Stomach (tissue), 8 donors: ENCODE measurements at regions not wholly inside any gene's neighbourhood (a gene's known extent, or its start where the extent isn't known, plus 50 kb on each side); places are given as distances from the start of the nearest gene placed in this dataset.

Source experiments
- DNase-seq, 2 donors: peaks; one replicate each; pipeline versions ENCODE4 v3.0.0 to v3.0.0-alpha.2; 2013 to 2019
- H3K27ac ChIP-seq, 5 donors: fragments of 200-600 bp in 4 of 5; sonication (generic) in 4 of 5; one replicate each; pipeline ENCODE4 v1.5.1; 2013 to 2019; ENCODE audit warnings: mild to moderate bottlenecking in 1 of 5, moderate library complexity in 1 of 5
- H3K27me3 ChIP-seq, 3 donors: fragments of 200-600 bp; sonication (generic); one replicate each; pipeline ENCODE4 v1.5.1; 2017 to 2019; ENCODE audit warnings: mixed run types in 1 of 3
- H3K36me3 ChIP-seq, 4 donors: fragments of 200-600 bp; sonication (generic); 1 replicate in 3 of 4; 2 replicates in 1 of 4; pipeline ENCODE4 v1.5.1; 2016 to 2019
- H3K4me1 ChIP-seq, 4 donors: fragments of 200-600 bp; sonication (generic); one replicate each; pipeline ENCODE4 v1.5.1; 2016 to 2019
- H3K4me3 ChIP-seq, 4 donors: fragments of 200-600 bp; sonication (generic) in 3 of 4; one replicate each; pipeline ENCODE4 v1.5.1; 2016 to 2019; ENCODE audit warnings: mild to moderate bottlenecking in 1 of 4
- H3K9me3 ChIP-seq, 4 donors: fragments of 200-600 bp; sonication (generic); one replicate each; pipeline ENCODE4 v1.5.1; 2016 to 2019
- EP300 ChIP-seq: sonication (generic); formaldehyde crosslinking; IDR thresholded peaks from one replicate; pipeline ENCODE4 v1.6.1; 2017; ENCODE audit warnings: antibody characterized with exemption
- POLR2A ChIP-seq, 4 donors: fragments of 450-650 bp; IDR thresholded peaks; one replicate each; pipeline ENCODE4 v1.6.1; 2016; ENCODE audit warnings: antibody characterized with exemption in 4 of 4, control low read depth in 2 of 4, mild to moderate bottlenecking in 1 of 4, moderate library complexity in 1 of 4
- POLR2AphosphoS5 ChIP-seq, 3 donors: sonication (generic); formaldehyde crosslinking; IDR thresholded peaks; one replicate each; pipeline ENCODE4 v1.6.1; 2016; ENCODE audit warnings: antibody characterized with exemption in 3 of 3
- WGBS, 5 donors: extraction: QIAGEN DNeasy Blood & Tissue Kit in 3 of 5; methylation state at CpG; one replicate each; pipeline versions ENCODE4 v1.1.5 to v1.1.7; 2013 to 2018; 5-methylcytosine and 5-hydroxymethylcytosine counted together
- intact Hi-C: fragments of 100-400 bp; cut with DNase I; formaldehyde crosslinking; loops from one replicate; pipeline ENCODE4 v1.15.1; 2023; ENCODE audit warnings: low total_unique reads
- TF ChIP-seq, protein P1 (sequence below), 7 experiments: fragments of 450-650 bp in 4 of 7; fragments of 200-600 bp in 3 of 7; sonication (generic) in 3 of 7; IDR thresholded peaks; one replicate each; pipeline ENCODE4 v1.5.1; 2016 to 2019; ENCODE audit warnings: antibody characterized with exemption in 7 of 7, control low read depth in 2 of 7, mild to moderate bottlenecking in 1 of 7
- donor health status: healthy with polysubstance abuse.
- donor health status: Bipolar disorder and iron deficiency.
- donor health status: healthy.

GRCh38 chr5:125207856-125208255, 461.4 kb upstream of the ZNF608 start:
- H3K27ac ChIP-seq, result no peak overlapping the region
- H3K36me3 ChIP-seq, result no peaks in the 10 kb centered on the region
- H3K9me3 ChIP-seq, result no peaks in the 10 kb centered on the region
- no peaks in the 10 kb centered on the region for H3K27me3 ChIP-seq
- TF ChIP-seq, protein P1, sequence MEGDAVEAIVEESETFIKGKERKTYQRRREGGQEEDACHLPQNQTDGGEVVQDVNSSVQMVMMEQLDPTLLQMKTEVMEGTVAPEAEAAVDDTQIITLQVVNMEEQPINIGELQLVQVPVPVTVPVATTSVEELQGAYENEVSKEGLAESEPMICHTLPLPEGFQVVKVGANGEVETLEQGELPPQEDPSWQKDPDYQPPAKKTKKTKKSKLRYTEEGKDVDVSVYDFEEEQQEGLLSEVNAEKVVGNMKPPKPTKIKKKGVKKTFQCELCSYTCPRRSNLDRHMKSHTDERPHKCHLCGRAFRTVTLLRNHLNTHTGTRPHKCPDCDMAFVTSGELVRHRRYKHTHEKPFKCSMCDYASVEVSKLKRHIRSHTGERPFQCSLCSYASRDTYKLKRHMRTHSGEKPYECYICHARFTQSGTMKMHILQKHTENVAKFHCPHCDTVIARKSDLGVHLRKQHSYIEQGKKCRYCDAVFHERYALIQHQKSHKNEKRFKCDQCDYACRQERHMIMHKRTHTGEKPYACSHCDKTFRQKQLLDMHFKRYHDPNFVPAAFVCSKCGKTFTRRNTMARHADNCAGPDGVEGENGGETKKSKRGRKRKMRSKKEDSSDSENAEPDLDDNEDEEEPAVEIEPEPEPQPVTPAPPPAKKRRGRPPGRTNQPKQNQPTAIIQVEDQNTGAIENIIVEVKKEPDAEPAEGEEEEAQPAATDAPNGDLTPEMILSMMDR (IDR thresholded peaks at IDR 0.05), result no peak
- no peak for TF ChIP-seq POLR2A (IDR thresholded peaks at IDR 0.05)
- TF ChIP-seq EP300, result no peak
- TF ChIP-seq POLR2AphosphoS5 (IDR thresholded peaks at IDR 0.05), result no peak
- H3K4me3 ChIP-seq, result no peak overlapping the region
- DNase-seq, result no peak
- H3K4me1 ChIP-seq, result no peaks in the 10 kb centered on the region
- intact Hi-C loops, result no loop called here

DNA sequence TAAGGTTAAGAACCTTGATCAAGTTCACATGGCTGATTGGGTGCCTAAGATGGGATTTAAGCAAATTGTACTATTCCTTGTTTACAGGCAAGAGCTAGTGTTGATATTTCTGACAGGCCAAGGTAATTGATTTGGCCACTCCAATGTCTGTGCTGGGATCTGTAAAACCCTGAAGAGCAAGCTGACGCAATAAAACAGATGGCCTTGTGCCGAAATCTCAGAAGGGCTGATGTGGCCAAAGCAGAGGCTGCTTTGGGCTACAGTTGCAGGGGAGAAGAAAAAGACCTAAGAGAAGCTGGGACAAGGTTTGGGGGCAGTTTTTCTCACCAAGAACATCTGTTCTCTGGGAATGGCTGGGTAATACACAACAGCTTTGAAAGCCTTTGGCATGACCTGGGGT, 463.2 kb upstream of the ZNF608 start:
- intact Hi-C loops, result no loop called here
- DNase-seq, result no peak
- no peak for TF ChIP-seq POLR2A (IDR thresholded peaks at IDR 0.05)
- TF ChIP-seq, protein P1 (IDR thresholded peaks at IDR 0.05), result no peak
- no peak for TF ChIP-seq EP300
- TF ChIP-seq POLR2AphosphoS5 (IDR thresholded peaks at IDR 0.05), result no peak
- H3K36me3 ChIP-seq, result no peaks in the 10 kb centered on the region
- no peaks in the 10 kb centered on the region for H3K9me3 ChIP-seq
- no peaks in the 10 kb centered on the region for H3K27me3 ChIP-seq
- no peak overlapping the region for H3K27ac ChIP-seq
- H3K4me3 ChIP-seq, result no peak overlapping the region
- WGBS, 5 donors, result 73 to 92% (median 86%) methylated on average over 2 of the region's 2 CpGs
- no peaks in the 10 kb centered on the region for H3K4me1 ChIP-seq

DNA sequence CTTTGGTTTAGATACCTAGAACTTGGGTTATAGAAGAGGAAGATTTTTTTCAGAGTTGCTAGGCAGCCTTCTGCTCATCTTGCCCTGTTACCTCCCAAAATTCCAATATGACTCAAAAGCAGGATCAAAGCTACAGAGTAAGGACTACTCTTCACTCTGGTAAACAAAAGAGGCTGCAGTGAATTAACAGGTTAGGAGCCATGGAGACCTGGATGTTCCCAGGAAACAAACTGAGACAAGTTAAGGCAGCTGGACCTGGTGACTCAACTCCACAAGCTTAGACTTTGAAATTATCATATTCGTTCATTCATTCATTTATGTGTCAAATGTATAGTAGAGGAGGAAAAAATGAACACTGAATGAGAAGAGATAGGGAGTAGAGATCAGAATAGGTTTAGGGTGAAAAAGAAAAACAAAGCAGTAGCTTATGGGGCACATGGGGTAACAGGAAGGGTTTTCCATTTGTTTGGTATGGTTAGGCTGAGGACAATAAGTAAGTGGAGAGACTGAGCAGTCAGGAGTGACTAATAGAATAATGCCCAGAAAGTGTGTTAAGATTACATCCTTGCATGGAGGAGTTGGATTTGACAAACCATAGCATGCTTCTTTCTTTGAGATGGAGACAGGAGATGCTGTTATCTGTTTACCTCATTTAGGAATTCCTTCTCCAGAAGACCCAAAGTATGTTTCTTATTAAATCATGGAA, 464.0 kb upstream of the ZNF608 start:
- no peak overlapping the region for H3K27ac ChIP-seq
- H3K36me3 ChIP-seq, result no peaks in the 10 kb centered on the region
- H3K9me3 ChIP-seq, result no peaks in the 10 kb centered on the region
- no peaks in the 10 kb centered on the region for H3K4me1 ChIP-seq
- TF ChIP-seq, protein P1 (IDR thresholded peaks at IDR 0.05), result no peak
- TF ChIP-seq EP300 (no peak), POLR2A (IDR thresholded peaks at IDR 0.05) (no peak), POLR2AphosphoS5 (IDR thresholded peaks at IDR 0.05) (no peak)
- DNase-seq, result no peak
- WGBS, 5 donors, result 0 to 89% (median 74%) methylated on average over 1 of the region's 1 CpG
- H3K27me3 ChIP-seq, result no peaks in the 10 kb centered on the region
- no peak overlapping the region for H3K4me3 ChIP-seq
- intact Hi-C loops, result no loop called here

GRCh38 chr5:125214080-125214479, 467.6 kb upstream of the ZNF608 start:
- no peaks in the 10 kb centered on the region for H3K4me1 ChIP-seq
- no peaks in the 10 kb centered on the region for H3K27me3 ChIP-seq
- TF ChIP-seq POLR2AphosphoS5 (IDR thresholded peaks at IDR 0.05) (no peak), EP300 (no peak), POLR2A (IDR thresholded peaks at IDR 0.05) (no peak)
- TF ChIP-seq, protein P1 (IDR thresholded peaks at IDR 0.05), result no peak
- WGBS, 5 donors, result 80 to 90% (median 84%) methylated on average over 3 of the region's 3 CpGs
- no peak overlapping the region for H3K4me3 ChIP-seq
- H3K9me3 ChIP-seq, result no peaks in the 10 kb centered on the region
- intact Hi-C loops, result no loop called here
- no peak overlapping the region for H3K27ac ChIP-seq
- no peaks in the 10 kb centered on the region for H3K36me3 ChIP-seq
- DNase-seq, result no peak
